HepG2 (cell line): ENCODE measurements at regions not wholly inside any gene's neighbourhood (a gene's known extent, or its start where the extent isn't known, plus 50 kb on each side); places are given as distances from the start of the nearest gene placed in this dataset.

Experiments used
- ATAC-seq: fragments of 200-7000 bp; cut with Tn5 transposase; 3 replicates; pipeline ENCODE4 v1.9.1; 2020; ENCODE audit warnings: mild to moderate bottlenecking, moderate library complexity
- BruUV-seq: library from RNA; stranded (reverse); fragments of 400-500 nt; replicated peaks from 2 replicates; lab custom pipeline; 2021; lab: Mats Ljungman, UMichigan
- CTCF ChIA-PET: fragments of 300-600 bp; formaldehyde crosslinking; extraction: SDS; loops from one replicate; lab custom pipeline; 2021; ENCODE audit warnings: low total read pairs, inconsistent platforms, low intra/inter-chr PET ratio; lab: Yijun Ruan, JAX
- POLR2A ChIA-PET: fragments of 350-600 bp; sonication (Branson Sonifier 250); formaldehyde crosslinking; loops from one replicate; lab custom pipeline; 2020; ENCODE audit warnings: antibody characterized with exemption, inconsistent platforms; lab: Yijun Ruan, JAX
- DNase-seq: peaks from one replicate; pipeline ENCODE4 v3.0.0-alpha.2; 2015; ENCODE audit warnings: low spot score
- FAIRE-seq: peaks from 3 replicates; lab custom pipeline; 2011; peaks lifted over from hg19 to GRCh38; lab: Jason Lieb, UNC
- H2AFZ ChIP-seq: one replicate; pipeline ENCODE4 v1.6.1; 2011; ENCODE audit warnings: low read length, inconsistent platforms
- H3K27ac ChIP-seq: fragments of 300-600 bp; 3 replicates; pipeline ENCODE4 v1.8.0; 2011; ENCODE audit warnings: mixed run types, mild to moderate bottlenecking, mixed read lengths, low read length, inconsistent platforms; ENCODE audit not compliant: insufficient read depth; ENCODE audit errors: extremely low read length
- H3K27me3 ChIP-seq, 2 experiments: fragments of 200-600 bp in 1 of 2; 2 replicates in 1 of 2; 3 replicates in 1 of 2; pipeline versions ENCODE4 v1.6.0 to v1.8.0; 2011; ENCODE audit warnings: low read length in 2 of 2, mild to moderate bottlenecking in 2 of 2, moderate library complexity in 2 of 2, inconsistent platforms in 1 of 2; ENCODE audit not compliant: insufficient read depth in 2 of 2, control insufficient read depth in 1 of 2
- H3K36me3 ChIP-seq, 2 experiments: fragments of 200-600 bp in 1 of 2; replicated peaks in 1 of 2; 2 replicates in 1 of 2; 3 replicates in 1 of 2; pipeline versions ENCODE4 v1.5.1 to v1.8.0; 2011; ENCODE audit warnings: low read length in 2 of 2, inconsistent platforms in 1 of 2; ENCODE audit not compliant: insufficient read depth in 2 of 2, control insufficient read depth in 1 of 2
- H3K4me1 ChIP-seq: 2 replicates; pipeline ENCODE4 v1.5.1; 2012; ENCODE audit warnings: low read length, inconsistent platforms; ENCODE audit not compliant: insufficient read depth
- H3K4me2 ChIP-seq: 2 replicates; pipeline ENCODE4 v1.6.0; 2011; ENCODE audit warnings: low read depth, low read length, inconsistent platforms
- H3K4me3 ChIP-seq, 3 experiments: fragments of 200-600 bp in 1 of 3; sonication (generic), shearing (Covaris generic) in 1 of 3; replicated peaks in 1 of 3; 2 replicates each; pipeline ENCODE4 v1.5.1; 2011 to 2016; ENCODE audit warnings: low read length in 3 of 3, inconsistent platforms in 2 of 3, low read depth in 2 of 3, mild to moderate bottlenecking in 2 of 3, control low read depth in 1 of 3, mixed read lengths in 1 of 3; ENCODE audit not compliant: insufficient read depth in 1 of 3
- H3K79me2 ChIP-seq: one replicate; pipeline ENCODE4 v1.6.1; 2011; ENCODE audit warnings: low read length, inconsistent platforms; ENCODE audit not compliant: insufficient read depth
- H3K9ac ChIP-seq: 2 replicates; pipeline ENCODE4 v1.6.0; 2011; ENCODE audit warnings: mild to moderate bottlenecking, low read depth, low read length, inconsistent platforms; ENCODE audit not compliant: insufficient read depth
- H3K9me3 ChIP-seq: 2 replicates; pipeline ENCODE4 v1.5.1; 2012; ENCODE audit warnings: mild to moderate bottlenecking, low read length
- H4K20me1 ChIP-seq: 2 replicates; pipeline ENCODE4 v1.6.0; 2011; ENCODE audit warnings: inconsistent platforms, mild to moderate bottlenecking, low read length, moderate library complexity; ENCODE audit not compliant: insufficient read depth
- AHR ChIP-seq: IDR thresholded peaks from 2 replicates; pipeline ENCODE4 v1.6.1; 2018; ENCODE audit warnings: missing genetic modification reagents, missing compliant biosample characterization
- FOXC1 ChIP-seq: sonication (generic); formaldehyde crosslinking; IDR thresholded peaks from 2 replicates; pipeline ENCODE4 v1.8.0; 2022; ENCODE audit warnings: mild to moderate bottlenecking, missing genetic modification reagents, borderline replicate concordance
- HMG20B ChIP-seq: conservative IDR thresholded peaks from 2 replicates; pipeline ENCODE4 v1.6.1; 2016; ENCODE audit warnings: missing genetic modification reagents, missing compliant biosample characterization
- JUND ChIP-seq: sonication (generic); formaldehyde crosslinking; IDR thresholded peaks from 2 replicates; pipeline ENCODE4 v1.8.0; 2022; ENCODE audit warnings: mild to moderate bottlenecking, missing genetic modification reagents
- RAD21 ChIP-seq: fragments of 450-650 bp; formaldehyde crosslinking; IDR thresholded peaks from 2 replicates; pipeline ENCODE4 v1.5.0; 2020; ENCODE audit warnings: mild to moderate bottlenecking
- RFXAP ChIP-seq: sonication (generic); formaldehyde crosslinking; IDR thresholded peaks from 2 replicates; pipeline ENCODE4 v1.4.0; 2020; ENCODE audit warnings: missing genetic modification reagents, borderline replicate concordance
- SSRP1 ChIP-seq: IDR thresholded peaks from 2 replicates; pipeline ENCODE4 v1.6.1; 2016; ENCODE audit warnings: control low read depth
- ZNF24 ChIP-seq: fragments of 450-650 bp; IDR thresholded peaks from 2 replicates; pipeline ENCODE4 v1.6.1; 2017; ENCODE audit warnings: antibody characterized with exemption, mild to moderate bottlenecking
- ZNF292 ChIP-seq: sonication (generic); formaldehyde crosslinking; IDR thresholded peaks from 2 replicates; pipeline ENCODE4 v1.8.1; 2022; ENCODE audit warnings: mild to moderate bottlenecking, low read depth, missing genetic modification reagents, borderline replicate concordance
- ZNF441 ChIP-seq: sonication (generic); formaldehyde crosslinking; IDR thresholded peaks from 2 replicates; pipeline ENCODE4 v1.7.0; 2021; ENCODE audit warnings: missing genetic modification reagents, borderline replicate concordance
- ZNF709 ChIP-seq: sonication (generic); formaldehyde crosslinking; IDR thresholded peaks from 2 replicates; pipeline ENCODE4 v1.5.0; 2020; ENCODE audit warnings: mild to moderate bottlenecking, missing genetic modification reagents
- WGBS: methylation state at CpG from one replicate; pipeline ENCODE4 v1.1.6; 2017; ENCODE audit warnings: low lambda C conversion rate; 5-methylcytosine and 5-hydroxymethylcytosine counted together
- in situ Hi-C: cut with HindIII; loops from 2 replicates; pipeline ENCODE4 v1.10.0; 2017; ENCODE audit warnings: low pct_unique_long_range_greater_than_20kb; ENCODE audit not compliant: extremely low pct_ligation_motif_present
- intact Hi-C: fragments of 100-400 bp; cut with micrococcal nuclease; formaldehyde crosslinking; loops from one replicate; pipeline ENCODE4 v1.10.0; 2022; ENCODE audit not compliant: unreplicated experiment
- TF ChIP-seq, protein P1 (sequence below): sonication (generic); formaldehyde crosslinking; conservative IDR thresholded peaks from 2 replicates; pipeline ENCODE4 v1.4.0; 2020; ENCODE audit warnings: missing genetic modification reagents
- TF ChIP-seq, protein P2 (sequence below): sonication (generic); formaldehyde crosslinking; conservative IDR thresholded peaks from 2 replicates; pipeline ENCODE4 v1.8.1; 2023; ENCODE audit warnings: missing genetic modification reagents

DNA sequence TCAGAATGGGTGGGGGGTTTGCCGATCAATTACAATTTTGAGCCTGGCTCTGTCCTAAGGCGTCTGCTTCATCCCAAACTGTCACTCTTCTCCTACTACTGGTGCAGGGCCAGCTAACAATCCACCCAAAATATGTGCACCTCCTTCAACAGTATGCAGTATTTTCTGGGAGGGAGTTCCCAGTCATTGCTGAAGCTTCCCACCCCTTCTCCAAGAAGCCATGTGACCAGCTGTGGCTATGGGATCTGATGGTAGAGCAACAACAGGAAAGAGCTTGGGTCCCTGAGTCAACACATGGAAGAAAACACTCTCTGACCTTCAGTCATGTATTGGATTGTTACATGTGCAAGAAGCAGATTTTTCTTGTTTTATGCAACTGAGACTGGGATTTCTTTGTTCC is 185.7 kb upstream of the GHITM start:
- no peak overlapping the region for H3K4me3 ChIP-seq
- in situ Hi-C loops: no loop called here
- POLR2A ChIA-PET: no interaction called here
- no peaks in the 10 kb centered on the region for H3K9me3 ChIP-seq
- H4K20me1 ChIP-seq: no peaks in the 10 kb centered on the region
- no peak overlapping the region for H3K4me2 ChIP-seq
- no peak for TF ChIP-seq RFXAP (CRISPR knock-in tag)
- no peak for TF ChIP-seq RAD21 (CRISPR knock-in tag)
- TF ChIP-seq, protein P1, sequence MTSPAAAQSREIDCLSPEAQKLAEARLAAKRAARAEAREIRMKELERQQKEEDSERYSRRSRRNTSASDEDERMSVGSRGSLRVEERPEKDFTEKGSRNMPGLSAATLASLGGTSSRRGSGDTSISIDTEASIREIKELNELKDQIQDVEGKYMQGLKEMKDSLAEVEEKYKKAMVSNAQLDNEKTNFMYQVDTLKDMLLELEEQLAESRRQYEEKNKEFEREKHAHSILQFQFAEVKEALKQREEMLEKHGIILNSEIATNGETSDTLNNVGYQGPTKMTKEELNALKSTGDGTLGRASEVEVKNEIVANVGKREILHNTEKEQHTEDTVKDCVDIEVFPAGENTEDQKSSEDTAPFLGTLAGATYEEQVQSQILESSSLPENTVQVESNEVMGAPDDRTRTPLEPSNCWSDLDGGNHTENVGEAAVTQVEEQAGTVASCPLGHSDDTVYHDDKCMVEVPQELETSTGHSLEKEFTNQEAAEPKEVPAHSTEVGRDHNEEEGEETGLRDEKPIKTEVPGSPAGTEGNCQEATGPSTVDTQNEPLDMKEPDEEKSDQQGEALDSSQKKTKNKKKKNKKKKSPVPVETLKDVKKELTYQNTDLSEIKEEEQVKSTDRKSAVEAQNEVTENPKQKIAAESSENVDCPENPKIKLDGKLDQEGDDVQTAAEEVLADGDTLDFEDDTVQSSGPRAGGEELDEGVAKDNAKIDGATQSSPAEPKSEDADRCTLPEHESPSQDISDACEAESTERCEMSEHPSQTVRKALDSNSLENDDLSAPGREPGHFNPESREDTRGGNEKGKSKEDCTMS (CRISPR knock-in tag): no peak
- TF ChIP-seq, protein P2, sequence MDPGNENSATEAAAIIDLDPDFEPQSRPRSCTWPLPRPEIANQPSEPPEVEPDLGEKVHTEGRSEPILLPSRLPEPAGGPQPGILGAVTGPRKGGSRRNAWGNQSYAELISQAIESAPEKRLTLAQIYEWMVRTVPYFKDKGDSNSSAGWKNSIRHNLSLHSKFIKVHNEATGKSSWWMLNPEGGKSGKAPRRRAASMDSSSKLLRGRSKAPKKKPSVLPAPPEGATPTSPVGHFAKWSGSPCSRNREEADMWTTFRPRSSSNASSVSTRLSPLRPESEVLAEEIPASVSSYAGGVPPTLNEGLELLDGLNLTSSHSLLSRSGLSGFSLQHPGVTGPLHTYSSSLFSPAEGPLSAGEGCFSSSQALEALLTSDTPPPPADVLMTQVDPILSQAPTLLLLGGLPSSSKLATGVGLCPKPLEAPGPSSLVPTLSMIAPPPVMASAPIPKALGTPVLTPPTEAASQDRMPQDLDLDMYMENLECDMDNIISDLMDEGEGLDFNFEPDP: no peak
- no peak for TF ChIP-seq ZNF709
- no peak for TF ChIP-seq FOXC1
- TF ChIP-seq ZNF24: no peak
- no peak for TF ChIP-seq HMG20B (CRISPR knock-in tag)
- no peak for TF ChIP-seq JUND (CRISPR knock-in tag)
- TF ChIP-seq ZNF292 (CRISPR knock-in tag): no peak
- no peak for TF ChIP-seq AHR
- TF ChIP-seq SSRP1 (CRISPR knock-in tag): no peak
- no peak for TF ChIP-seq ZNF441 (CRISPR knock-in tag)
- FAIRE-seq: no peak
- CTCF ChIA-PET: no interaction called here
- ATAC-seq: no peak
- no peak for DNase-seq
- no peak overlapping the region for H2AFZ ChIP-seq
- no peaks in the 10 kb centered on the region for H3K4me1 ChIP-seq
- no TSS peak for BruUV-seq
- WGBS: no CpG with 5 or more reads among the region's 2 CpGs
- no peaks in the 10 kb centered on the region for H3K79me2 ChIP-seq
- intact Hi-C loops: no loop called here
- no peak overlapping the region for H3K9ac ChIP-seq
- no peaks in the 10 kb centered on the region; a peak in 1 of 5 replicates for H3K27me3 ChIP-seq
- H3K36me3 ChIP-seq: no peaks in the 10 kb centered on the region
- H3K27ac ChIP-seq: no peak overlapping the region
